ENCODE measurements at regions not wholly inside any gene's neighbourhood (a gene's known extent, or its start where the extent isn't known, plus 50 kb on each side); places are given as distances from the start of the nearest gene placed in this dataset.

DNA sequence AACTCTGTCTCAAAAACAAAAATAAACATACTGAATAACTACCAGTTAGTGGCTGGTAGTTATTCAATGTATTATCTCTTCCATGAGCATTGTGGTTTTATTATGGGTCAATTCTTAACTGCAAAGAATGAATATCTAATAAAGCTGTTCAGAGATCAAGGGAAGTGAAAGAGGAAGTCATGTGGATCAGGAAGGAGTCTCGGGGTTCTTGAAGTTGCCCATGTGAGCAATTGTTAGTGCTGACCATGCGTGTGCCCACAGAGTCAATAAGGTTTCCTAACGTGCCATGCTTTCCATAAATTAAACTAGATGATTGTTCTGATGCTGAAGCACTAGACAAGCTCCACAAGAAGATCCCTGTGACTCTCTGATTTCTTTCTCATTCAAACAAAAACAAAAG is 136.5 kb upstream of the CPSF6 start:
- TF ChIP-seq, protein P1, sequence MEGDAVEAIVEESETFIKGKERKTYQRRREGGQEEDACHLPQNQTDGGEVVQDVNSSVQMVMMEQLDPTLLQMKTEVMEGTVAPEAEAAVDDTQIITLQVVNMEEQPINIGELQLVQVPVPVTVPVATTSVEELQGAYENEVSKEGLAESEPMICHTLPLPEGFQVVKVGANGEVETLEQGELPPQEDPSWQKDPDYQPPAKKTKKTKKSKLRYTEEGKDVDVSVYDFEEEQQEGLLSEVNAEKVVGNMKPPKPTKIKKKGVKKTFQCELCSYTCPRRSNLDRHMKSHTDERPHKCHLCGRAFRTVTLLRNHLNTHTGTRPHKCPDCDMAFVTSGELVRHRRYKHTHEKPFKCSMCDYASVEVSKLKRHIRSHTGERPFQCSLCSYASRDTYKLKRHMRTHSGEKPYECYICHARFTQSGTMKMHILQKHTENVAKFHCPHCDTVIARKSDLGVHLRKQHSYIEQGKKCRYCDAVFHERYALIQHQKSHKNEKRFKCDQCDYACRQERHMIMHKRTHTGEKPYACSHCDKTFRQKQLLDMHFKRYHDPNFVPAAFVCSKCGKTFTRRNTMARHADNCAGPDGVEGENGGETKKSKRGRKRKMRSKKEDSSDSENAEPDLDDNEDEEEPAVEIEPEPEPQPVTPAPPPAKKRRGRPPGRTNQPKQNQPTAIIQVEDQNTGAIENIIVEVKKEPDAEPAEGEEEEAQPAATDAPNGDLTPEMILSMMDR (IDR thresholded peaks at IDR 0.05; ENCODE audit: low read depth, low read length): no peak
- Histone ChIP-seq H3K9me3 (ENCODE audit: severe bottlenecking) (no peaks in the 10 kb centered on the region), H3K27me3 (ENCODE audit: insufficient read depth, low read depth, severe bottlenecking) (no peaks in the 10 kb centered on the region), H3K4me3 (ENCODE audit: low read depth, low read length) (no peak overlapping the region), H3K27ac (no peak overlapping the region), H3K36me3 (no peaks in the 10 kb centered on the region)
- no peak for DNase-seq

DNA sequence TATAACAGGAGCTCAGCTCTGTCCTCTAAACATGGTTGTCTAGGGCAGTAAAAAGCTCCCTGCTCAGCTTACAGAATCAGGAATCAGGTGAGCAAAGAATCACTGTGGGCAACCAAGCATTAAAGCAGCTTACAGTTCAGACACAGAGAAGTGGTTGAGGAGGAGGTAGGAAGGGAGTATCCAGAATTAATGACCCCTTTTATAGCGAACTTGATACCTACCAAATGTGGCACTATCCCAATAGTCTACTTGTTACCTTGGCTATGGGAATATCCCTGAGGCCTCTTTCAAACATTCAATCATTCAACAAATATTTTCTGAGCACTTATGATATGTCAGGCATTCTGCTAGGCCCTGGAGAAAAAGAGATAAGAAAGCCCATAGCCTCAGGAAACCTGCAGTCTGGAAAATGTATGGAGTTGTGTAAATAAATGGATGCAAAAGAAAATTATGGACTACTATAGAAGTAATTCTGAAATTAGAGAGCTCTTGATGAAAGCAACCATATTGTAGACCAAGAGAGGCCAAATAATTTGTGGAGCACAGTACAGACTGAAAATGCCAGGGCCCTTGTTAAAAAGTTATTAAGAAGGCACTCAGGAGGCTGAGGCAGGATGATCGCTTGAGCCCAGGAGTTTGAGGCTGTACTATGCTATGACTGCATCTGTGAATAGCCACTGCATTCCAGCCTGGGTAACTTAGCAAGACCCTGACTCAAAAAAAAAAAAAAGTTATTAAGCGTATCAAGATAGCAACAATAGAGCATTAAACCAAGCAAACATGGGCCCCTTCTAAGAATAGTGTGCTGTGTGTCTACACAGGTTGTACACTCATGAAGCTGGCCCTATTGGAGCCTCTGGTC is 134.0 kb upstream of the CPSF6 start:
- peak; percentile 61 for DNase-seq
- H3K27ac ChIP-seq: no peak overlapping the region
- H3K9me3 ChIP-seq (ENCODE audit: severe bottlenecking): no peaks in the 10 kb centered on the region
- H3K4me3 ChIP-seq (ENCODE audit: low read depth, low read length): no peak overlapping the region
- no peaks in the 10 kb centered on the region for H3K27me3 ChIP-seq (ENCODE audit: insufficient read depth, low read depth, severe bottlenecking)
- TF ChIP-seq, protein P1 (IDR thresholded peaks at IDR 0.05; ENCODE audit: low read depth, low read length): no peak
- no peaks in the 10 kb centered on the region for H3K36me3 ChIP-seq

DNA sequence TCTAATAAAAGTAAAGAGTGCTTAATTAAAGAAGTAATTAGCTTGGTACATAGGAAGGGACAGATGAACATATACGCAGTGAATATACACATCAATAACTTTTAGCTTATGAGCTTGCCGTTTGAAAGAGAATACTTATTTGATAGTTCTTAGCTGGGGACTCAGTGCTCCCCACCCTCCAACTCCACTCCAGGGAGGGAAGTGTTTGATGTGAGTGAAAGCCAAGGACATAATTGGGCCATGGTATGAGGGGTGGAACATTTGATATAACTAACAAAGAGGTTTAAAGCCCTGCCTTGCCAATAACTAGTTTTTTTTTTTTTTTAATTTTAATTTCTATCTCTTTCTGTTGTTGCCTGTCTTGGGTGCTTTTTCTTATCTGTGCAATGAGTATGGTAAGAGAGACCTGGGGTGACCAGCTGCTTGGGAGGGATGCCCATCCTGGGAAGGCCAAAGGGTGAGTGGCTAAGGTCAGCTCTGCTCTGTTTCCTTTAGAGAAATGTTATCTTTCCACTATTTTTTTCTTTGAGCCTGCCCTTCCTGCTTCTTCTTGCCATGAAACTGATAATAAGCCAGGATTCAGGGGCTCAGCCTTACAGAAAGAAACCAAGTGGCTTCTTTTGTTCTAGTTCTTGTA is 132.8 kb upstream of the CPSF6 start:
- TF ChIP-seq, protein P1 (IDR thresholded peaks at IDR 0.05; ENCODE audit: low read depth, low read length): no peak
- H3K27ac ChIP-seq: no peak overlapping the region

DNA sequence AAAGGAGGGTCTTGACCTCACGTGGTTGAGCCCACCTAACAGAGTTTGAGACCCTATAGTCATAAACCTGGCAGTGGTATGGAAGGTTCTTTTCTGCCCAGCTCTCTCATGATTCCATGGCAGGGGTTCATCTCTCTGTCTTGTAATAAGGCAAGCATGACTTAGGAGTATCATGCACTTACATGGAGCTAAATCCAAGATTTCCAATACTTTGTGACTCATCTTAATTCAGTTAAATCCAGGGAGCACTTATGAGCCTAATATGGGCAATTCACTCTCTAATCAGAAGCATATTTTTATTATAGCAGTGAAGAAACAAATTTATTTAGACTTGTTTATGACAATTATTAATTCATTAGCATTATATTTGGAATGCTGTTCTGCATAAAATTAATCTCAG is 131.8 kb upstream of the CPSF6 start:
- TF ChIP-seq, protein P1 (IDR thresholded peaks at IDR 0.05; ENCODE audit: low read depth, low read length): no peak
- H3K9me3 ChIP-seq (ENCODE audit: severe bottlenecking): no peaks in the 10 kb centered on the region
- H3K4me3 ChIP-seq (ENCODE audit: low read depth, low read length): no peak overlapping the region
- no peaks in the 10 kb centered on the region for H3K36me3 ChIP-seq
- DNase-seq: no peak
- H3K27me3 ChIP-seq (ENCODE audit: insufficient read depth, low read depth, severe bottlenecking): no peaks in the 10 kb centered on the region
- H3K27ac ChIP-seq: no peak overlapping the region

More for the DNA sequence above, 132.8 kb upstream of the CPSF6 start:
- no peaks in the 10 kb centered on the region for H3K9me3 ChIP-seq (ENCODE audit: severe bottlenecking)
- H3K27me3 ChIP-seq (ENCODE audit: insufficient read depth, low read depth, severe bottlenecking): no peaks in the 10 kb centered on the region
- H3K36me3 ChIP-seq: no peaks in the 10 kb centered on the region
- no peak overlapping the region for H3K4me3 ChIP-seq (ENCODE audit: low read depth, low read length)
- DNase-seq: no peak

DNA sequence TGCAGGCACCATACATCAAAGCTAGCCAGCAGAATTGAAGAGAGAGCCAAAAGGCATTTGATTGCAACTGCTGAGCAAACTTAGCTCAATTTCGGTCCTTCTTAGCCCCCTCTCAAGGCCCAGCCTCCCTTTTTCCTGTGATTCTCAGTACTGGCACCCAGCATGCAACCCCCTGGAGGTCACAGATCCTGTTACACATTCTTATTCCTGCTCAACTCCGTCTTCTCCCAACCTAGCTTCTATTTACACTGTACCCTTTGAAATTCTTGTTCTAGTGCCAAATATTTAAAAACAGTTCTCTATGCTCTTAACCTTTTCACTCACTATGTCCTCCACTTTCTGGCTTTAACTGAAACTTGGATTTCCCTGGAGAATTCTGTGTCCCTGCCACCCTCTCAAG is 131.3 kb upstream of the CPSF6 start:
- Histone ChIP-seq H3K27ac (no peak overlapping the region), H3K9me3 (ENCODE audit: severe bottlenecking) (no peaks in the 10 kb centered on the region), H3K4me3 (ENCODE audit: low read depth, low read length) (no peak overlapping the region), H3K36me3 (no peaks in the 10 kb centered on the region), H3K27me3 (ENCODE audit: insufficient read depth, low read depth, severe bottlenecking) (no peaks in the 10 kb centered on the region)
- TF ChIP-seq, protein P1 (IDR thresholded peaks at IDR 0.05; ENCODE audit: low read depth, low read length): no peak
- no peak for DNase-seq

Measured in WERI-Rb-1 (cell line).